Ovary (tissue), 3 donors: ENCODE measurements at regions not wholly inside any gene's neighbourhood (a gene's known extent, or its start where the extent isn't known, plus 50 kb on each side); places are given as distances from the start of the nearest gene placed in this dataset.

Experiments
- EP300 ChIP-seq: sonication (generic); formaldehyde crosslinking; IDR thresholded peaks from one replicate; pipeline ENCODE4 v1.6.1; 2017; ENCODE audit warnings: antibody characterized with exemption
- POLR2A ChIP-seq: fragments of 450-650 bp; IDR thresholded peaks from one replicate; pipeline ENCODE4 v1.6.1; 2017; ENCODE audit warnings: antibody characterized with exemption, mild to moderate bottlenecking, moderate library complexity
- TF ChIP-seq, protein P1 (sequence below), 3 donors: fragments of 450-650 bp in 2 of 3; fragments of 200-600 bp in 1 of 3; IDR thresholded peaks; one replicate each; pipeline versions ENCODE4 v1.5.1 to v1.8.0; 2016 to 2022; ENCODE audit warnings: antibody characterized with exemption in 3 of 3, mild to moderate bottlenecking in 1 of 3
- donor health status: DM: no; HTN: no; CAD: no.

DNA sequence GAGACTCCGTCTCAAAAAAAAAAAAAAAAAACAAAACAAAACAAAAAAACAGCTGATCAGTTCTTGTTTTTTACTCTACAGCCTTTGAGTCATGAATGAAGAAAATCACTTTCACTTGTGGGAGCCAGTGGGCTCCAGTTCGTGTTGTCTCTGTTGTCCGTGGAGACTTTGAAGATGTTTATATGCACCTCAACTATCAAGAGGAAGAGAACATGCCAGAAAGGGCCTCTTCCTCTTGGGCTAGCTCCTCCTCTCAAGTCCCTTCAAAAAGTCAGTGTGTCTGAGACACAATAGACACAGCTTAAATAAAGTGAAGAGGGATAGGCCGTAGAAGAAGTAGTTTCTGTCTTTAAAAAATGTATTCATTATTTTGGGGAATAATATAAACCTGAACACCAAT is 182.7 kb downstream of the KDR start:
- TF ChIP-seq, protein P1, sequence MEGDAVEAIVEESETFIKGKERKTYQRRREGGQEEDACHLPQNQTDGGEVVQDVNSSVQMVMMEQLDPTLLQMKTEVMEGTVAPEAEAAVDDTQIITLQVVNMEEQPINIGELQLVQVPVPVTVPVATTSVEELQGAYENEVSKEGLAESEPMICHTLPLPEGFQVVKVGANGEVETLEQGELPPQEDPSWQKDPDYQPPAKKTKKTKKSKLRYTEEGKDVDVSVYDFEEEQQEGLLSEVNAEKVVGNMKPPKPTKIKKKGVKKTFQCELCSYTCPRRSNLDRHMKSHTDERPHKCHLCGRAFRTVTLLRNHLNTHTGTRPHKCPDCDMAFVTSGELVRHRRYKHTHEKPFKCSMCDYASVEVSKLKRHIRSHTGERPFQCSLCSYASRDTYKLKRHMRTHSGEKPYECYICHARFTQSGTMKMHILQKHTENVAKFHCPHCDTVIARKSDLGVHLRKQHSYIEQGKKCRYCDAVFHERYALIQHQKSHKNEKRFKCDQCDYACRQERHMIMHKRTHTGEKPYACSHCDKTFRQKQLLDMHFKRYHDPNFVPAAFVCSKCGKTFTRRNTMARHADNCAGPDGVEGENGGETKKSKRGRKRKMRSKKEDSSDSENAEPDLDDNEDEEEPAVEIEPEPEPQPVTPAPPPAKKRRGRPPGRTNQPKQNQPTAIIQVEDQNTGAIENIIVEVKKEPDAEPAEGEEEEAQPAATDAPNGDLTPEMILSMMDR (IDR thresholded peaks at IDR 0.05): no peak
- no peak for TF ChIP-seq EP300
- TF ChIP-seq POLR2A: no peak
